Inferior parietal cortex (tissue), 1 donor: ENCODE measurements at regions not wholly inside any gene's neighbourhood (a gene's known extent, or its start where the extent isn't known, plus 50 kb on each side); places are given as distances from the start of the nearest gene placed in this dataset.

ENCODE experiments used
- DNase-seq: peaks from one replicate; pipeline ENCODE4 v3.0.0-alpha.2; 2016; ENCODE audit errors: extremely low spot score

DNA sequence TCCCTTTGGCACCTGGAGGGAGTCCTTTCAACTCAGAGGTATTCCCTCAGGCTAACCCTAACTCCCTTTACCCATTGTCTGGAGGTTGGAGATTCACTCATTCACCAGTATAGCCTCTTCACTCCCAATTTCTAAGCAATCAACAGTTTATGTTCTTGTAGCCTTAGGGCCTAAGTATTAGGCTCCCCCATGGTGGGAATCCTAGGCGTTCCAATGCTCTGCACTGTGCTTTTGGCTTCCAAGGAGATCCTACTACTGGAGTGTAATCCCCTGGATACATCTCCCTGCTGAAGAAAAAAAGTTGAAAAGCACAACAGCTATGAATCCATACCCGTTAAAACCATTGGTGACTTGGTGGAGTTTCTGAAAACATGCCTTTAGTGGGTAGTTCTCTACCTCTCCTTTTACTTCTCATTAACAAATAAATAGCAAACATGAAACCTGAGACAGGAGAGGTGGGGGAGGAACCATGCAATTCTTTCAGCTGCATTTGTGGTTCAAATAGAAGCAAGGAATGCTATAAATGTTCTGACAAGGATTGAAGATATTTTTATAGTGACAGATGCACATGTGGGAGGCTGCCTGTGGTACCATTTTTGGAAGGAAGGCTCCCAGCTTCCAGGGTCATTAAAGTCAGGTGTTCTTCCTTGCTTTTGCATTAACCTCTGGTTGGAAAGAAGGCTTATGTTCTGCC lies 397.1 kb downstream of the DMAC1 start:
- no peak for DNase-seq

DNA sequence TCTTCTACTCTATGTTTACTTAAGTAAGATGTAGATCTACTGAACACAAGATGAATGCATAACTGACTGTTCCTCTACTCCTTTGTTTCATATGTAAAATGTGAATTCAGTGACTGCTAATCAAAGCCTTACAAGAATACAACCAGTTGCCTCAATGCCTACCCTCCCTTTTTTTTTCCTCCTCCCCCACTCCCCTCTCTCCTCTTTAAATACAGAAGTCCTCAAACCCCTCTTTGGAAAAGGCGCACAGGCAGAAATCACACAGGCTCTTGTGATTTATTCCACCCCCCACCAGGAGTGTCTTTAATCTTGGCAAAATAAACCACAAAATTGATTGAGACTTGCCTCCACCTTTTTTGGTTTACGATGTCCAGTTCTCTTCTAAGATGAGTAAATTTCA lies 398.5 kb downstream of the DMAC1 start:
- DNase-seq, result no peak

DNA sequence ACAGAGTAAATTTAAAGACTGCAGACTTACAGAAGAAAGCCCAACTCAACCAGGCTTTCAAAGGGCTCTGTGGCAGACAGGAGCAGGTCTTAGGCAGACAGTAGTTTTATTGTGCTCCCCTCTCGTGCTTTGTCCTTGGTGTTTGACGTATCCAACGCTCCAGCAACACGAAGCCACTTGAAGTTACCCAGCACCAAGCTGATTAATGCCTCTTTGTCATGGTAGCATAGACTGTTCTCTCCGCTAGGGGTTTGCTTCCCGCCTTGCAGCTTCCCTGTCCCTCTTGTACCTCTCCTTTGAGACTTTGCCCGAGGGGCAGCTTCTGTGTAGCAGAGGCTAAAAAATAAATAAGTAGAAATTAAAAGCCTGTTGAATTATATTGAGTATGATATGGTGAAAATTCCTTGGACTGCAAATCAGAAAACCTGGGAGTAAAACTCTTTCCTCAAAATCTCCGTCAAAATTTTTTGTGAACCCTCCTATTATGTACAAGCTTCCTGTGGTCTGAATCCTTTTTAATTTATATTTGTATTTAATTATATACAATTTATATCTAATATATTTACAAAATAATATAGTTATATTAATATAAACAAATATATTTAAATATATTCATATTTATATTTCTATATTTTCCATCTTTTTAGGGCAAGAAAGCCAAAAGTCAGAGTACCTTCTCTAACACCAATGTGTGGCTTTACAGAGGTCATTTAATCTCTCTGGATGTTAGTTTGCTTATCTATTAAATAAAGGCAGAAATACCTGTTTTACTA lies 405.4 kb downstream of the DMAC1 start:
- no peak for DNase-seq

DNA sequence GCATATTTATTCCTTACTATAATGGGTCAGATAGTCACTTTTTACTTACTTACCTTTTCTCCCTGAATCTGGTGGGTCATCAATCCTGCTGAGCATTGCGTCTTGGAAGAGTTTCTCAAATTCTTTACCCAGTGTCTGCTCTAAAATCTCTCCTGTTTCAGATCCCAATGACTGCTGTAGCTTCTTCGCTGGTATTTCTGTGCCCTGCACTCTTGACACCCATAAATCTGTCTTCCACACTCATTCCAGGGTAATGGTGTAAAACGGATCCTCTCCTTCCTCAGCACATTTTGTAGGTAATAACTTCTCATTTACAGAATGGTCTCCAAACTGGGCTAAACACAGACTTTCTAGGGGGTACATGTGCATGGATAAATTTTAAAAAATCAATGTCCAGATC lies 407.4 kb downstream of the DMAC1 start:
- DNase-seq, result no peak

DNA sequence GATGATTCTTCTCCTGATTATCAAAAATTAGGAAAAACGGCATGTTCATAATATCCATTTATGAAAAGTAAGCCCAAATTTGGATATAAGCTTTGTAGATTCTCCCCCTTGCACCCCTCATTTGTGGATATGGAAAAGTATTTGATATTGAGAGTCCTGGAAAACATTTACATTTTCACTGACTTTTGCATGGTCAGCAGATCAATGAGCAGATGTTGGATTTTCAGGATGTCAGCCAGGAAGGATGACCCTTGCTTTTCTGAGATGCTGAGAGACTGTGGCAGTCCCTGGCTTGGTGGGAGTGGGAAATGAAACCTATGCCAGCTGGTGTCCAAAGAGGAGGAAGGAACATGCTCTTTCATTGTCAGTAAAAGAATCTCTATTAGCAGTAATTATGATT lies 410.8 kb downstream of the DMAC1 start:
- no peak for DNase-seq

DNA sequence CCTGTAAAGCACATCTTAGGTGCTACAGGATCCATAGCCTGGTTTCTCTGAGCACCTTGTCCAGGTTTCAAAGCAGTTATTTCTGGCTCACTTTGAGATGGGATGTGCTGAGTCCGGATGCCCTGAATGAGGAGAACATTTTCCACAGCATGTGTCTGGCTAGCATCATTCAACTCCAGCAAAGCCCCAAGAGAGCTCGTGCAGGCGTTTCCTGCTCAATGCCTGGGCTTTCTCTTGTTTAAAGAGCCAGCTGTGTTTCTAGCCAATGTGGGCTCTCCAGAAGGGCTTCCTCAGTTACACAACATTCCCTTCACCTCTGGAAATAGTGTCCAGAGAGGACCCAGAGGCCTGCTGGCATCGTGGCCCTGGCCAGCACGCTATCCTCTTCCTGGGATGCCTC lies 411.7 kb downstream of the DMAC1 start:
- DNase-seq, result no peak

DNA sequence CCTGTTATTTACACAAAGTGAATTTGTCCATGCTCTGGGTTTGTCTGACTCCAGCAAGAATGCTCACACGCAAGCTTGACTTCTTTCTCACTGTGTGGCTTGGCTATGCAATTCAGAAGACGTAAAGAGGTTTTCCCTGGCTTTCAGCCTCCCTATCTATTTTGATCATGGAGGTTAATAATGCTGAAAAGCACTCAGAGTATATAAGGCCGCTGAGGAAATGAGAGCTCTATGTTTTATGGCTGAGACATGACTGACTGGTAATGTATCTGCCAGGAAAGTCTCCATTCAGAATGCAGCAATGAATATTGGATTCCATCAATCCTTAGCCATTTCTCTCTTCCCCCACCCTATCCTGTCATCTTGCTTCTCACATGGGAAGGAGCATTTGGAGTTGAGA lies 417.3 kb downstream of the DMAC1 start:
- no peak for DNase-seq

DNA sequence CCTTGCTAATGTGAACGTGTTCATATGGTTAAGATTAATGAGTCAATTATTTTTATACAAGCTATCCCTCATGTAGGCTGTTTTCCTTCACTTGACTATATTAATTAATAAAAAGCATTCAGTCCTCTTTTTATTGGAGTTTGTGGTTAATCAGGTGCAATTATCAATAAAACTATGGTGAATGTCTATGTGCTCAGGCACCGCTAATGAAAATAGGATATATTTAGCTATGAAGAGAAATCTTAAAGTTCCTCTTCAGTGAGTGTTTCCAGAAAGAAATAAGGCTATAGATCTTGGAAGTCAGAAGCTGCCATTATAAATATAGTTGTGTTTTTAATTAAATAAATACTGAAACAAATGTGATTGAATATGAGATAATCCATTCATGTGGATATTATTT lies 422.1 kb downstream of the DMAC1 start:
- DNase-seq, result no peak

DNA sequence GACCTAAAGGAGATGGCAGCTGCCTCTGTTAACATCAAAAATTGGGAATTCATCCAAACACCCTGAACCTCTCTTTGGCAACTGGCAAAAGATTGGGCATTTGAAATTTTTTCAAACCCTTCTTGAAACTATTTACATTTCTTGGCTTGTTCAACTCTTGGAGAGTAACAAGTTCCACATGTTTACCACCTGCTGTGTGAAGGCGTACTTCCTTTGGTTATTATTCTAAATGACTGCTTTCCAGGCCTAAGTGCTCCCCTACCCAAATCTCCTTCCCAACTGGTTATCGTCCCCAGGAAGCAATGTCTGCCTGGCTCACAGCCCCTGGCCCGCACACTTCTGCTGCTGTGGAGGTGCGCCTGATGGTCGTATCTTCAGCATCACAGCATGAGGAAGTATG lies 422.7 kb downstream of the DMAC1 start:
- no peak for DNase-seq

DNA sequence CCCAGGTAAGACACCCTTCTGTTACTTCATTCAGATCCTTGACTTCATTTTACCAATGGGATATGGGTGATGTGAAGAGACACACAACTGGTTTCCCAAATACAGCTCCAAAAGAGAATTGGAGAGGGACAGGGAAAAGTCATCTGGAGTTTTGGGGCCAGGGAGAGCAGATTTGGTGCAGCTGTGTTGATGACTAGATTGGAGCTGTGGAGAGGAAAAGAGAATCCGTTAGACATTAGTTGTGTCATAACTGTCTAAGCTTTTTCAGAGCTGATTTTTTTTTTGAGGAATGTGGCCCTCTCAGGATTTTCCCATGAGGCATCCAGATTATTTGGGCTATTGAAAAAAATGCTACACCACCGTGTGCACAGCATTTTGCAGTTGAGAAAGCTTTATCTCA lies 423.4 kb downstream of the DMAC1 start:
- no peak for DNase-seq

DNA sequence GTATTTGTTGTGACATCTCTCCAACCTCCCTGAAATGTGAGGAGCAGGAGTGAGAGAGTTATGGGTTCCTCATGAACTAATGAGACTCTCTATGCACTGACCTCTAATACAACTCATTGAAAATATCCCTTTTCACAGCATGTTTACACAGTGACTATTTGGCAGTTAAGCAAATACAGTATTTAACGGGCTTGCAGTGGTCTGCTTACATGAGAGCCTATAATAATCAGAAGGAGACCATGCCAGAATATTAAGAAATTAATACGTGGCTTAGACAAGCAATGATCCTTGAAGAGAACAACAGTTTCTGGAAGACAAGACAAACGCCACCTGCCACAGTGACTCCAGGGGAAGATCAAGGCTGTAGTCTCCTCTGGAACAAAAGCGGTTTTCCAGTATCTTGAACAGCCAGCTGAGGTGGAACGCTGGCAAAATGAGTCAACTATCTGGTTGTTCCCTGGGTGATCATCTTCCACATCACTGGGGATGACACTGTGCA lies 424.5 kb downstream of the DMAC1 start:
- DNase-seq, result no peak

DNA sequence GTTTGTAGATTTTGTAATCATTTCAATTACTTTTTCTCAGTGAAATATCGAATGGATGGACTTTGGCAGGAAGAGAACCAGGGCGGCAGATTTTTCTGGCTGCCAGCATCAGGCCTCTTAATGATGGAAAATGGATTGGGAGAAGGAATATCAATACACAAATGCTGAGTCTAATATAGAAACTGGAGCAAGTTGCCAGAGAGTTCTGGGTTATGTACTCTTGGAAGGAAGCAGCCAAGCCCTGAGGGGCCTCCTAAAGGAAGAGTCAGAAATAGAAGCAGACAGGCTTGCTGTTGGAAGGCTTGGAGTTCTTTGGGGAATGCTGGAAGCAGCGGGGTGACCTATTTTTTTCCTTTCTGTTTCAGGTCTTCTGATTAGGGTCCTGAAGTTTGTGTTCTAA lies 428.6 kb downstream of the DMAC1 start:
- no peak for DNase-seq

DNA sequence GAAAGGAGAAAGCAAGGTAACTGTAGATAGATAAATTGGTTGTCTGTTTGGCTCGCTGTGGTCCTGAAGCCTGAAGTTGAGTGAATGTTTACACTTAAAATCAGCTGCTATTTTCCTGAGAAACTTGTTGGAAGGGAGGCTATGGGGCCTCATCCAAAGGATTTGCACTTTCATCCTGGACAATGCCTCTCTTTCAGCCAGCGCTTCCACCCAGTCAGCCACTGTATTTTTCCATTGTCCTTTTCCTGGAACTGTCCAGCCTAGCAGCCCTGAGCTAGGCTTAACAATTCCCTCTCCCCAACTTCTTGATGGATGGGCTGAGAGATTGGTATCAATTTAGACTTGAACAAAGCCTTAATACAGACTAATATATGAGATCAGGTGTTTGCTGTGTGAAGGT lies 429.2 kb downstream of the DMAC1 start:
- DNase-seq, result peak; percentile 13

DNA sequence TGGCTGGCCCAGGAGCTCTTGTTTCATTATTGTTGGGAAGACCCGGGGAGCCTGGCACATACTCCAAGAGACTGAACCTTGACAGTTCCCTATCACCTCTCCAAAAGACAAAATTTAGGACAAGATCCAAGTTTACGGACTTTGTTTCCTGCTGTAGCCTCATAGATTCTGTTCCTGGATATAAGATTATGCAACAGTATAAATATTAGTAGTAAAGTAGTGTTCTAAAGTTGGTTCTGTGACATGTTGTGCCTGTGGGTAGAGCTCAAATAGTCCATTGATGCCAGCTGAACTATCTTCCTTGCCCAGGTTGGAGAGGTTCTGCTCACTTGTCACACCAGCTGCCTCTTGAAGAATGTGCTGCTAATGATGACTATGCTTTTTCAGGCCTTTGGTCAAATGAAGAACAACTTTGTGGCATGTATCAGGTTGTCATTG lies 430.2 kb downstream of the DMAC1 start:
- DNase-seq, result no peak

DNA sequence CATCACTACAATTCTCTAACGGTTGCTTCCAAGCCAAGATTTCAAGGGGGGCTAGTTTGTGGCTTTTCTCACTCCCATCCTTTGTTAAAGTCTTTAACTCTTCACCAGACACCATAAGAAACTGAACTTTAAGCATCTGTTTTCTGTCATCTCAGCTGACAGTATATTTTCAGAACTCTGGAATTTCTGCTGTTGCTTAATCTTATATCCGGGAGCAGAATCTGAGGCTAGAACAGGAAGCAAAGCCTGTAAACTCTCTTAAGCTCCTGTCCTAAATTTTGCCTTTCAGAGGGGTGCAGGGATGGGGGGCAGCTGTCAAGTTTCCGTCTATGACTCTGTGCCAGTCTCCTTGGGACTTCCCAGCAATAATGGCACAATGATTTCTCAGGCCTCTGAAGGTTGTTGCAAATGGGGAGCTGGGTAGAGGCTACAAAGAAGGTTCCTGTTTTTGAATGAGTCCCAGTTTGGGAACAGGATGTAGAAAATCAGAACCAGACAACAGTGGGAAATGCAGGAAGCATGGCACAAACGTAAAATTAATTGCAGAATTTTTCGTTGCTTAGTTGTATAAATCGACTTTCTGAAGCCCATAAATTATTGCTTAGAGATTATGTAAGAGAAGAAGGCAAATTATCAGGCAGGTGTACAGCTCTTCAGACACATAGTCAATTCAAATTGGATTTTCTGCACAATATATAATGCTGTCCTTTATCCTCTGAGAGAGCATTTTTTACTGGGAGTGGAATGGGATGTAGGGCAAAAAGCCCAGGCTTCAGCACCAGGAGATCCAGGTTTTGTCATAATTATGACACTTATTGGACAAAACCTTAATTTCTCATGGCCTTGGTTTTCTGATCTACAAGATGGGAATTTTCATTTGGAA lies 430.9 kb downstream of the DMAC1 start:
- no peak for DNase-seq

DNA sequence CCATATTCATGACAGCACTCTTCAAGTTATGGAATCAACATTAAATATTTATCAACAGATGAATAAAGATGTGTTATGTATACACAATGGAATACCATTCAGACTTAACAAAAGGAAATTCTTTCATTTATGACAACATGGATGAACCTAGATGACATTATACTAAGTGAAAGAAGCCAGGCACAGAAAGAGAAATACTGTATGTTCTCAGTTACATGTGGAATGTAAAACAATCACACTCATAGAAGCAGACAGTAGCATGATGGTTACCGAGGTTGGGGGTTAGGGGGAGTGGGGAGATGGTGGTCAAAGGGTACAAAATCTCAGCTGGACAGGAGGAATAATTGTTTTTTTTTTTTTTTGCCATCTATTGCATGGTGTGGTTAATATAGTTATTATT lies 431.9 kb downstream of the DMAC1 start:
- DNase-seq, result no peak

DNA sequence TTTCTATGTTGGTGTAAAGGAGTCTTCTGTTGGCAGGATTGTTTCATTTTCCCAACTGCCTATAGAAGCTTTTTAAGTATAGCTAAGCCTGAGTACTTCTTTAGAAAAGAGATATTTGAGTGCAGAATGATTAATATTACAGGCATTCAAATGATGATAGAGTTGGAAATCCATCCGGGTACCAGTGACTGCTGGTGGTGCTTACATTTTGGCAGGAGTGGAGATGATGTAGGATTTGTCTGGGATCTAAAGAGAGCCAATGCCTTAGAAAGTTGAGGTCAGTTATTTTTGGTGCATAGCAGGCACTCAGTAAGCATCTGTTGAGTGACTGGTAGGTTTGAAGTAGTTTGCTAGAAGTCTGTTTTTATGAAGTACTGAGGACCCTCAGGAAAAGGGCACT lies 433.5 kb downstream of the DMAC1 start:
- no peak for DNase-seq

DNA sequence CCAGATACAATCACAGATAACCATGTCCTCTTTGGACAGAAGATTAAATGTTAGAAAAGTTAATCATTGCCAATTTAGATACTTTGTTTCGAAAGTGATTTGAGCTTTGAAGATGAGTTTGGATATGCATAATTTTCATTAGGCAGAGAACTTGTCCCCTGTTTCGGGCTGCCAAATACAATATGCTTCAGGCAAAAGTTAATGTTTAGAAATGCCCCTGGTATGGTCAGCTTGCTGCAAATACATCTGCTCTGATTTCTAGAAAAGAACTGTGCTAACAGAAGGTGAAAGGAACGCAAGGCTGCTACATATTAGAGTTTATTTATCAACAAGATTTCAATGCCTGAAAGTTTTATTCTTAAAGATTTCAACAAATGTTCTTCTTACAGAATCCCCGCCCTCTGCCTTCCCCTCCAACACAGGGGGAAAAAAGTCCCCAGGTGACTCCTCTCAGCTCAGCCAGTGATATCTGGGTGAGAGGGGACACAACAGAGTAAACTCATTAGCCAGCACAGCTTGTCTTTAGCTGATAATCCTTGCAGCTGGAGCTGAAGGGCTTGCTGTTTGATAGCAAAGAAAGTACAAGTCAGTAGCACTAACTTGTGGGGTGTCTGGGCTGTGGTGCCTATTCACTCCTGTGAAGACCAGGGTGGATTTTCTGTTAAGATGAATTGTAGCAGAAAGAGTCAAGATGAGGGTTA lies 435.7 kb downstream of the DMAC1 start:
- DNase-seq, result no peak

DNA sequence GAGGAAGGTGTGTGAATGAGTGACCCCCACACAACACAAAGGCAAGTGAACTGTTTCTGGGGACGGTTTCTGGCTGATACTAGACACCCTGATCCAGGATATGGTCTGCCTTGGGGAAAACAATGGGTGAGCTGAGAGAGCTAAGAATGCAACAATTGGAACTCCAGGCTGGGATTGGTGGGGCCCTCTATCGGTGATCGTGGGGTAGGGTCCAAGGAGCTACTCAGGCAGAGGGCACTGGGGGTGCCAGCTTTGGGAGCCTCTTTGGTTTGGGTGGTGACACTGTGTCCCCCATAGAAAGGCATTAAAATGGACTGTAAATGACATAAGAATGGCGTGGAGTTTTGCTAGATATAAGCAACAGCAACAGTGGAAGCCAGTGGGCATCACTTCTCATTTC lies 439.1 kb downstream of the DMAC1 start:
- DNase-seq, result no peak

DNA sequence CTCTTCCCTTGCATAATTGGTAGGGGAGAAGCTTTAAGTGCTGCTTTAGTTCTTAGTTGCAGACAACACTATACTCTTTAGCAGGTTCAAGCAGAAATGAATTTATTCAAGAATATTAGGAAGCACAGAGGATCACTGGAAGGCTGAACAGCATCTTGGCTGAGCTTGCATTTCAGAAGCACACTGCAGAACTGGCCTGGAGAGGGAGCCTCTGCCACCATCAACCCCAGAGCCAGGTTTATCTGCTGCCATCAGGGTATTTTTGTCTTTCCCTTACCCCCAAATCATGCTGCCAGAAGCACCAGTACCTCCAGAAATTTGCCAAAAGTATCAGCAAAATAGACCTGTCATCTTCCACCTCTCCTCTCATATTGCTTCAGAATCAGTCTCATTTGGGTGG lies 440.7 kb downstream of the DMAC1 start:
- no peak for DNase-seq

DNA sequence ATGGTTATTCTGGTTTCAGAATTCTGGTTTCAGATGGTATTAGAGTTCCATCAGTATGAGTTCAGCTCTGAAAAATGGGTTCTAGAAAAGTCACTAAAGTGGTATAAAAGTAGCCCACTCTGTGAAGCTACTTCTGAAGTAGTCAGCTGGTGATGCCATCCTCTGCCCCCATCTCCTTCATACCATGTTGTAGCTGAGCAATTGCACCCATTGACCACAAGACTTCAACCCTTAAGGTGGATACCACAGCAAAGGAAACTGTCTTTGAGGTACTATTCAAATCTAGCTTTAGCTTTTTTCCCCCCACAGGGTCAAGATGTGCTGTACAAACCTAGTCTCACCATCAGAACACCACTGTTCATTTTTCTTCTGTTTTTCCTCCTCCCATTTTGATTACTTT lies 444.9 kb downstream of the DMAC1 start:
- no peak for DNase-seq

DNA sequence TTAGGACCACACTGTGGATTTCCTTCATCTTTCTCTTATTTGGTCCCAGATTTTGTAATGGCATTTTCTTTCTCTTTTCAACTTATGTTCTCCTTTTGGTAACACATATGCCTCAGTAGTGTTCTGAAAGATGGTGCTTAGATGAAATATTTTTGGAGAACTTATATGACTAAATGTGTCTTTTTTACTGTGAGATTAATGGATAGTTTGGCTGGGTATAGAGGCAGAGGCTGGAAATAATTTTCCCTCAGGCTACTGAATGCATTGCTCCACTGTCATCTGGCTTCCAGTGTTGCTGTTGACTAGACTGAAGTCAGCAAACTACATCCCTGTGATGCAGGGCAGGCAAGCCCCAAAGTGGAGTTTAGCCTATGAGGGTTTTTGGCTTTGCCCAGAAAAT lies 450.9 kb downstream of the DMAC1 start:
- no peak for DNase-seq
